Astrocyte of the hippocampus (primary cell): ENCODE measurements at regions not wholly inside any gene's neighbourhood (a gene's known extent, or its start where the extent isn't known, plus 50 kb on each side); places are given as distances from the start of the nearest gene placed in this dataset.

ENCODE experiments used
- DNase-seq: peaks from one replicate; pipeline ENCODE4 v3.0.0; 2011; ENCODE audit warnings: low read depth, low spot score

GRCh38 chr2:220273082-220273481 lies 645.7 kb downstream of the SLC4A3 start:
- DNase-seq: no peak

DNA sequence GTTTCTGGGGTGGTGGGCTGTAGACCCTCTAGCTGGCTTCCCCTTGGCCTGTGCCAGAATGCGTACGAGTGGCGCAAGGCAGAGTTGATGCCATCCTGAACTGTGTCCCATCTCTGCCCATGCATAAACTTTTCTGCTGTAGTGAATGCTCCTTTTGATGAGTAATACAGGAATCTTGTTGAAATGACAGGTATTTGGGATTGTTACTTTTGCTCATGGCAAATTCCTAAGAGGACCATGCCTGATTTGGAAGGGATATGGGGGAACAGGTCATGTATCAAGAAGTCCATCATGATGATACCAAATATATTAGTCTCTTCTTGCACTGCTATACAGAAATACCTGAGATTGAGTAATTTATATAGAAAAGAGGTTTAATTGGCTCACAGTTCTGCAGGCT lies 648.0 kb downstream of the SLC4A3 start:
- peak; percentile 30 for DNase-seq

GRCh38 chr2:220276741-220277444 lies 649.5 kb downstream of the SLC4A3 start:
- DNase-seq: peak; percentile 30

- peak; percentile 93 for DNase-seq
Measured at GRCh38 chr2:220277445-220277975, 650.1 kb downstream of the SLC4A3 start.

DNA sequence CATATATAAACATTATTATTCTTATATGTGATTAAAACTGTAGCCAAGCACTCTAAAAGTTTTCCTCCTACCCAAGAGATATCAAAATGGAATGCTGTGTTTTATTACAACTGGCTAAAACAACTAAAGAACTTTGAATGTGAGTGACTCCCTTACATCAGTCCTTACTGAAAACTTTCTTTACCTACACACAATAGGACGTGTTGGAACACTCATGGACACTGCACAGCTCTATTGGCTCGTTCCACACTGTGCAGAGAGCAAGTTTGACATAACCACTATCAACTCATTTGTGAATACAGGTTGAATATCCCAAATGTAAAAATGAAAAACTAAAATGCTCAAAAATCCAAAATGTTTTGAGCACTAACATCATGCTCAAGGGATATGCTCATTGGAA lies 650.6 kb downstream of the SLC4A3 start:
- DNase-seq: no peak

DNA sequence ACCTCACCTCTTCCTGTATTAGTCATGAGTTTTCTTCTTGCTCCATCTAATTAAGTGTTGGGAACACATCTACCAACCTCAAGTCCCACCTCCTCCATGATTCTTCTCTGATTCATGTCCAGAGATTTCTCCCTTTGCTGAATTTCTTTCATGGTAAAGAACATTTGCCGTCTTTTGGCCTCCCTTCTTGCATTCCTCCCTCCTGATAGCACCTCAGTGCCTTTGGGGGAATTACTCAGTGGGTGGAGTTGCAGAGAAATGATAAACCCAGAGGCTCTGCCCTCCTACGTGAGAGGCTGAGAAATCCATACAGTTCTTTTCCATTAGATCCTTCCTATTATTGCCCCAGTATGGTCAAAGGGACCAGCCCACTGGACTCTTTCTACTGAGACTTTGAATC lies 651.9 kb downstream of the SLC4A3 start:
- peak; percentile 51 for DNase-seq

DNA sequence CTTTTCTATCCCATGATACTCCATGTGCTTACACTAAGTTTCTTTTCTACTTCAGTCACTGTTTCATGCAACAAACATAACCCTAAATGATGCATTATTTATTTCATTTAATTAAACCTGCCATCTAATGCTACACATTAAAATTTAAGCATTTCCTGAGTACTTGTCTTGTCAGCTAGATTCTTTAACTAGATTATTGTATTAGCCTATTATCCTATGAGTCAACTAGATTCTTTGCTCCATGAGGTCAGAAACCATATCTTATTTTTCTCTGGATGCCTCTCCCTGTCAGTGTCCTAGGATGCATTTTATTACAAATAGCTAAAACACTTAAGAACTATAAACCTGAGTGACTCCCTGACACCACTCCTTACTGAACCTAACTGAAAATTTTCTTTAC lies 652.4 kb downstream of the SLC4A3 start:
- DNase-seq: peak; percentile 5

GRCh38 chr2:220280736-220281135 lies 653.3 kb downstream of the SLC4A3 start:
- DNase-seq: no peak

DNA sequence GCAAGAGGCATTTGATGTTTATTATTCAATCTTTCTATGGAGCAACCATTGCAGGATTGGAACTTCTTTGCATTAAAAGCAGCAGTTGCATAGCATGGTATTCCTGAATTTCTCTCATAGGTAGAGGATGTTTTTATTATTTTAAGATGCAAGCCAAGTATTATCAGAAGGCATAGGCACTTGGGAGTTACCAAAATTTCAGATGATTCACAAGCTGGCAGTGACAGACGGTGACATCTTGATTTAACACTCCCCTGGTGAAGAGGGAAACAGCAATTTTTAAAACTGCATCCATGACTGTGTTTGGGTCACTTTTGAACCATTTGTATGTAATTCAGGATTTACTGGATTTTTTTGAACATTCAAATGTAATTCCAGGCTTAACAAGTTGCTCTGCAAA lies 654.3 kb downstream of the SLC4A3 start:
- DNase-seq: no peak

DNA sequence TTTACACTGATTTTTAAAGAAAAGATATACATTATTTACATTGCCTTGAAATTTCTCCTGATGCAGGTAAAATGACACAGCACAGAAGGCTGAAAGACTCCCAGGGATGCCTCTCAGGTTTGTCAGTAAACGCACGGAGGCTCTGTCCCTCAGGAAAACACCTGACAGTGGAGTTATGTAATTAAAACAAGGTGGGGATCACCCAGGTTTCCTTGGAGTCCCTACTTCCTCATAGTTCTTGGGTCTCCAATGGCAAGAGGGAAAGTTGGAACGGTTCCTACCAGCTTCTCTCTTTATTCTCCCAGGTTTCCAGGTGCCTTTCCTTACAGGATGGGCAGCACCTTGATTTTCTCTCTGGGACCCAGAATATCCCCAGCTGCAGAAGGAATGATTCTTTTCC lies 654.8 kb downstream of the SLC4A3 start:
- no peak for DNase-seq

- no peak for DNase-seq
Measured at GRCh38 chr2:220293966-220294365, 666.5 kb downstream of the SLC4A3 start.

DNA sequence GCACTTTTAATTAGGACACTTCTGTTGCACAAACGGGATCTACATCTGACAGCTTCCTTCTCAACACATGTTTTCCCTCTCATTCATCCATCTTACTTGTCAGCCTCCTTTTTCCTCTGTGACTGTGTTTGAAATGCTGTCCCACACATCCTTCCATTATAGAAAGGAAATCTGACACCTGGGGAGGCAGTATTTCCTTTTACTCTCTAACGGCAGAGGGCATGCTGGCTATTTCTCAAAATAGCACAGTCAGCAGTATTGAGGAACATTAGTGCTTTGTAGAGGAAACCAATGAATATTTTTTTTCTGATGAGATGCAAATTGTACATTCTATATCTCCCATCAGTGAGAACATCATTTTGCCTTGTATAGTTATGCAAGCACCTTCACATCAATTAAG lies 668.7 kb downstream of the SLC4A3 start:
- peak; percentile 23 for DNase-seq

DNA sequence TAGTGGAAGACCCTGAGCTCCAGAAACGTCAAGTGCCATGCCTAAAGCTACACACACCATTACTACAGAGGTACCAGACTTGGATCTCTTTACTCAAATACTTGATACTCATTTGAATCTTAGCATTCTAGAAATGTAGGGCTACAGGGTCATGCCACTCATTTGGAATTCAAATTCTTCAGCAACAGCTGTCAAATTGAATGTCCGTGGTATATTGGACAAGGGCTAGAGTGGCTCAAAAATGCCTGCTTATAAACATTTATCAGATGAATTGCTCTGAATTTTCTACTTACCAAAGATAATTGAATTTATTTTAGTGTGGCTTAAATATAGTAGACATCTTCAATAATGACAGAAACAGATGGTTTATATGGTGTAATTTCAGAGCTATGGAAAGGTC lies 669.7 kb downstream of the SLC4A3 start:
- DNase-seq: no peak

DNA sequence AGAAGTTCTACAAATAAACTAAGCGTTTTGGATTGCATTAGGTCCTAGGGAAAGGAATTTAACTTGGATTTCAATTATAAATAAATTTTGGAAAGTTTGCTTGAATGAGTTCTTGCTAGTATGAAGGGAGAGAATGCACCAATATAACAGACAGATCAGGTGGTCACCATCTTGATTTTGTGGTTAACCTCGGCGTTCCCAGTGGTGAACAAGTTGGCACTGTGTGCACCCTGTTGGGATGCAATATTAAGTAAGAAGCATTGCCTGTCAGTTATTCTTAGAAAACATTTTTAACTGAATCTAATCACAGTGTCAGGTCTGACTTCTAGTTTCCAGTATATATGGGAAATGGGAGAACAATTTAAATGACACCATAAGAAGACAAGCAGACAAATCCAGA lies 673.4 kb downstream of the SLC4A3 start:
- DNase-seq: peak; percentile 63

DNA sequence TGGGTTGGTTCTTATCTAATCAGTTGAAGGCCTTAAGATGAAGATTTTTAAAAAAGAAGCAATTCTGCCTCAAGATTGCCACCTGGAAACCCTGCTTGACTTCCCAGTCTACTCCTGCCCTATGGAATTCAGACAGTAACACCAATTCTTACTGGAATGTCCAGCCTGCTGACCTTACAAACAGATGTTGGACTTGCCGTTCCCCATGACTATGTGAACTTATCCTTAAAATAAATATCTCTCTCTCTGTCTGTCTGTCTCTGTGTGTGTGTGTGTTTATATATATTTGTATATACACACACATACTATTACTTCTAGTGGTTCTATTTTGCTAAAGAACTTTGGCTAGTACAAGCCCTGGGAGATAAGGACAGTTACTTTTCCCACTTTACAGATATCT lies 675.3 kb downstream of the SLC4A3 start:
- DNase-seq: no peak

DNA sequence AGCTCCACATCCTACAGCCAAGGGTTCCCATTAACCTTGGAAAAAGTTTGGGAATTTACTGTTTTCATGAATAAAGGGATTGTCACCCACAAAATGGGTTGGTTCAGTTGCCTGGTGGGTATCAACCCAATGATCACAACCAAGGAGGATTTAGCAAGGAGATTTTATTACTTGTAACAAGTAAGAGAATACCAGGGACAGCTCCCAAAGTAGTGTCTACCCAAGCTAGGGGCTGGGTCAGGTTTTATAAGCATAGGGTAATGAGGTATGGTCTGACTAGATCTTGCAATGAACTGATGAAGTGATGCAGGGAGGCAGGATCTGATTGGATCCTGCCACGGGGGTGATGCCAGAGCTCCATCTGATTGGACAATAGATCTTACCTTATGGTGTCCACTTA lies 681.8 kb downstream of the SLC4A3 start:
- DNase-seq: no peak

- DNase-seq: peak; percentile 51
Measured at GRCh38 chr2:220310451-220310861, 683.0 kb downstream of the SLC4A3 start.

DNA sequence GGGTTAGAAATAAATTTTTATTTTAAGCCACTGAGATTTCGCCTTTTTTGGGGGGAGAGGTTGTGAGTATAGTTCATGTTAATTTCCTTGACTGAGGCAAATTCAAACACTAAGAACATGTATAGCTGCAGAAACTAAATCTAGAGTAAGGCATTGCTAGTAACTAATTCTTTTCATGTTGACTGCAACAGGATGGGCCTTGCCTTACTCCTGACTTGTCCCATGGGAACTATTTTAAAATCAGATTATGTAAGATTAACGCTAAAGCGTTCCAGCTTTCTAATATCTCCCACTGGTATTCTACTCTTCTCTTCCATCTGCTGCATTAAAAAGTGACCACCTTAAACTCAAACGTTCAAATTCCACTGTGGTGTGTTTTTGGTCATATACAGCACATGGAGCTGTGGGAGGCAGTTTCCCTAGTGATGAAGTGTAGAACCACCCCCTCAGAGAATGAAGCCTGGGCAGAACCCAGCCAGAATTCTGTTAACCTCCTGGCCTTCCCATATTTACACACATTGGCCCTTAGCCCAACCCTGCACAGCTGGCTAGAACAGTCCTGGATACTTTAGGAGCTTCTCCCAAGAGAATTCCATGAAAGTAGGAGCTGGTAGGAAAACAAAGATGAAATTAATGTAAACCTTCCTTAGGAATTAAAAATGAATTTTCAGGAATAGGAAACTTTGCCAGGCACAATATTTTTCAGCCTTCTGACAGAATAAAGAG lies 687.8 kb downstream of the SLC4A3 start:
- no peak for DNase-seq

DNA sequence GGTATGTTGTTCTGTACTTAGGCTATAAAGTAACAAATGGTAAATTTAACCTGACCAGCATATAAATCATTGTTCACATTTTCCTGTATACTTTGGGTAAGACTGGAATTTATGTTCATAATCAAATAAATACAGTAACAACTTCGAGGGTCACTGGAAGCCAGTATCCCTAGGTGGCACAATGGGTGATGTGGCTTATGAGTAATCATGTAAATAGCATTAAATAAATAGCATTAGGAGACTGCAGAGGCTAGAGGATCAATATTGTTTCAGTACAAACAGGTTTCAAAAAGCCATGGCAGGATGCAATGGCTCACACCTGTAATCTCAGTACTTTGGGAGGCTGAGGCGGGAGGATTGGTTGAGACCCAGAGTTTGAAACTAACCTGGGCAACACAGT lies 690.6 kb downstream of the SLC4A3 start:
- no peak for DNase-seq

DNA sequence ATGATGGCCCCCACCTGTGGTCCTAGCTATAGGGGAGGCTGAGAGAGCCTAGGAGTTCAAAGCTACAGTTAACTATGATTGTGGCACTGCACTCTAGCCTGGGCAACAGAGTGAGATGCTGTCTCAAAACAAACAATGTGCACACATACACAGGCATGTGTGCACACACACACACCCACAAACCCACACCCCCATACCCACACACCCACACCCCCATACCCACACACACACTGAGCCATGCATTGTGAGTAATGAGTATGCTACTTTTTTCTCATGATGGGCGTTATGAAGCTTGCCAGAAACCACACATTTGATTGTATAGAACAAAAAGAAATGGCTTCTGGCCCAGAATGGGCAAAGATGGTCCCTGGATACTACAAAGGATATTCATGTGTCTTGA lies 691.1 kb downstream of the SLC4A3 start:
- no peak for DNase-seq

- no peak for DNase-seq
Measured at GRCh38 chr2:220320326-220320725, 692.9 kb downstream of the SLC4A3 start.

GRCh38 chr2:220332886-220333285 lies 705.5 kb downstream of the SLC4A3 start:
- no peak for DNase-seq

DNA sequence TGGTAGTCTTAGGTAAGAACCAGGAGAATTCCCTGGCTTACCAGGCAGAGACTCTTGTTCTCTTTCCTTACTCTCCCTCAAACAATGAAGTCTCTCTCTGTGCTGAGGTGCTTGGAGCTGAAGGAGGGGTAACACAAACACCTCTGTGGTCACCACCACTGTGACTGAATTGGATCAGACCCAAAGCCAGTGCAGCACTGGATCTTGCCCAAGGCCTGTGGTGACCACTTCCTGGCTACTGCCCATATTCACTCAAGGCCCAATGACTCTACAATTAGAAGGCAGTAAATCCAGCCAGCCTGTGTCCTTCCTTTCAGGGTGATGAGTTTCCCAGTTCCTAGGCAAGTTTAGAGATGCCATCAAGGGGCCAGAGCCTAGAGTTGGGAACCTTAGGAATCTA lies 706.8 kb downstream of the SLC4A3 start:
- peak; percentile 90 for DNase-seq
